Stimulated activated CD8-positive, alpha-beta memory T cell treated with anti-CD3 and anti-CD28 coated beads, Interleukin-12 subunit alpha, Interleukin-12 subunit beta, amount 100 ng/mL, for 4 hours (primary cell): ENCODE measurements at regions not wholly inside any gene's neighbourhood (a gene's known extent, or its start where the extent isn't known, plus 50 kb on each side); places are given as distances from the start of the nearest gene placed in this dataset.
"Not testable (repeated sequence)": the region's sequence is repeated elsewhere in the genome, so short reads cannot be mapped to it uniquely, and the experiment has no call there.

Experiments used
- DNase-seq: peaks from one replicate; pipeline ENCODE4 v3.0.0-alpha.2; 2020; ENCODE audit warnings: low read depth

DNA sequence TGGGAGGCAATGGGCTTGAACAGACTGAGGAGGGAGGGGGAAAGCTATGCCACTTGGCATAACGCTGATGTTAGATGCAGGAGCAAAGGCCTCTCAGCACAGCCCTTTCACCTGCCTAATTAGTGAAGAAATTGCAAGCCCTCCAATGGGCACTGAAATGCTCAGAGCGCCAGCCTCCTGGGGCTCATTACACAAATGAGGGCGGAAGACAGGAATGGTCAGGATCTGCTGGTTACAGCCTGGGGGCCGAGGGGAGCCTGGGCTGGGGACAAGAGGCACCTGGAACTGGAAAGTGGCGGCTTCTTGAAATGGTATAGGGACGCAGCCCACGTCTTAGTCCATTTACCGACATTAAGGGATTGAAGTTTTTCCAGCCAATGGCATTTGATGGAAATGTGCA is 50.2 kb upstream of the PLET1 start:
- DNase-seq = no peak

DNA sequence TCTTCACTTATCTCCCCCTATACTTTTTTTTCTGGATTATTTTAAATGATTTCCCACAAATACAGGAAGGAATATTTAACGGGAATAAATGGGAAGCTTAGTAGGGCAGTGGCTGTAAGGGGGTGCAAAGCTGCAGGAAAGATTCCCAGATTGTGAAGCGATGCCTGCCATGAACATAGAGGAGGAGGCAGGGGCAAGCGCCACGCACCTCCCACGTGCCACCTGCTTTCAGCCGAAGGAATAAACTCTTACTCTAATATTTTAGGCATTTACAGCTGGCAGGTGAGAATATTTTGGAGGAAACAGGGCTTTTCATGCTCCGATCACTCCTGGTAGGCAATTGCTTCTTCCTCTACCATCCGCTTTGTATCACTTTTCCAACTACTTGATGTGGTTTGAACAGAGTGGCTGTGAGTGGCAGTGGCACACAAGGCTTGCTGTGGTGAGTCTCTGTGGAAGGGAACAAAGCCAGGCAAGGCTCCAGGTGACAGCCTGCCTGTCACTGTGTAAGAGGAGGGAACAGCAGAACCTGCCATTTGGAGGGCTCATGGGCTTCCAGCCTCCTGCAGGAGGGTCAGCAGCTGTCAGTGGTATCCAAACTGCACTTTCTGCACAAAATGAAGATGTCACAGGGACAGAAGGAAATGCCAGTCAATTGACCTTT is 54.5 kb upstream of the PLET1 start:
- DNase-seq = no peak

DNA sequence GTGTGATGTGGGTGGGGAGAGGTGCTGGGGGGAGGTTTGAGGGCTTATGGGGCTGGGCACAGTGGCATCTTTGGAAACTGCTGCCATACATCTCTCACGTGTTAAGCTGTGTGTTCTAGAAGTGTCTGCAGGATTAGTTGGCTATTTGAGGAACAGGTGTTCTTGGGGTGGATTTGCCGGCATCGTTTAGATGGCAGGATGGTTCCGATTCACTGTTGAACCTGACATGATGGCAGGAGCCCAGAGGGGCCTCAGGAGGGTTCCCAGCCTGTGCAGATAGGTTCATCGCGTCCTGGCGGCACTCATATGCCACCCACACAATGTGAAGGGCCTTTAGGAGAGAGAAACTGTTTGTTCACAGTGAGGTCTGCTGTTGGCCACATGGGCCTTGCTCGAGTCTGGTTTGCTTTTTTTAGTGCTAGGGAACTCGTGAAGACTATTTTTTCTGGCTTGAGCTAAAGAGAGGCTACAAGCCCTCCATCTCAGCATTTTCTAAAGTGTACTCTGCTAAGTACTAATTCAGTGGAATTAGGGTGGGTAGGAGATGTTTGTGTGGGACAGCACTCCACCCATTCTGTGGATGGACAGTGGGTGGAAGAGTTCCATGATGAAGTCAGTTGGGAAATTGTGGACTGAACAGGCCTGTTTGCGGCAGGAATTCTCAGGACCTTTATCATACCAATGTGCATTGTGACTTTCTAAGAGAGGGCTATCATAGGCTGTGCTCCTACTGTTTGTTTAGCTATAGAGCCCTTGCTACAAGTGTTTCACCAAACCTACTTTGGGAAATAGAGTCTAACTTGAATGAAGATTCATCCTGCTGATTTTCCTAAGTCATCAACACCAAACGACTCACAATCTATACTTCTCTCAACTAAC is 55.4 kb upstream of the PLET1 start:
- DNase-seq = no peak

DNA sequence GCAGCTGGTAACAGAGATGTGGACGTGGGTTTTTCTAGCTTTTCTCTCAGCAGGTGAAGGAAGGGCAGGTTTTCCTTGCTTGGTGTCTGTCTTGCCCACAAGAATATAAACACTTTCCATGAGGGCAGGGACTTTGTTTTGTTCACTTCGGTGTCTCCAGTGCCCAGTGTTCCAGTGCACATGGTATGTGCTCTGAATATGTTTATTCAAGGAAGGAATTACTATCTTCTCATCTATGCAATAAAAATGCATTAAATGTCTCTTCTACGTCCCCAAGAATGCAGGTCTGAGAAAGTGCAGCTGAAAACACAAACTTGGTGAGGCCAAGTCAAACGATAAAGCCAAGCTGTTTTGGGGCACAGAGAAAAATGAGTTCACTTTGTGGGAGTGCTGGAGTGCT is 56.3 kb upstream of the PLET1 start:
- DNase-seq = no peak

DNA sequence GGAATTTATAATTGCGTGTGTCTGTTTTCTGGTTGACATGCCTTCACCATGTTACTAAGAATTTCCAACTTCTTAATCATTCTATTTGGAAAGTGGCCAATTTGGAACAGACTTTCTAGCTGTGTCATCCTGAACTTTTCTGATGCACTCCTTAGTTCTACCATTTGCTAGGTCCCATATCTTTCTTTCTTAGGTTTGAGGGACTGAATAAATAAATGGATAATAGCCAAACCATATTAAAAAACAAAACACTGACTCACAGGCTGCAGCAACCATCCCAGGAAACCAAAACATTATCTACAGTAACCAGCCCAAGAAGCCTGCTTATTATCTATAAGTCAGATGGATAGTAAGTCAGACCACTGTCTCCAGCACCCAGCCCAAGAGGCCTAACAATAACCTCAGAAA is 57.5 kb upstream of the PLET1 start:
- DNase-seq = no peak

DNA sequence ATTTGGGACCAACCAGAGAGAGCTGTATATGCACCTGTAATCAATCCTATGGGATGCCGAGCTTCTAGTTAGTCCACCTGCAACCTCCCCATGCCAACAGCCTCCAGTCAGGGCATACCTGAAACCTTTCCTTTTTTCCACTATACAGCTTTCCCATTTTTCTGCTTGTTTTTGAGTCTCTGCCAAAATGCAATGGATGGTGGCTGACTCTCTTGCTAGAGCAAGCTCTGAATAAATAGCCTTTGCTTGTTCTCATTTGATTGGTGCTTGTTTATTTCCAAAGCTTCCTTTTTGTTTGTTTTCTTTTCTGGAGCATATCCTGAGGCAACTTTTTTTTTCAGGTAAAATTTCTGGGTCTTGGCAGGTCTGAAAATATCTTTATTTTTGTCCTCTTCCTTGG is 58.0 kb upstream of the PLET1 start:
- DNase-seq = no peak

DNA sequence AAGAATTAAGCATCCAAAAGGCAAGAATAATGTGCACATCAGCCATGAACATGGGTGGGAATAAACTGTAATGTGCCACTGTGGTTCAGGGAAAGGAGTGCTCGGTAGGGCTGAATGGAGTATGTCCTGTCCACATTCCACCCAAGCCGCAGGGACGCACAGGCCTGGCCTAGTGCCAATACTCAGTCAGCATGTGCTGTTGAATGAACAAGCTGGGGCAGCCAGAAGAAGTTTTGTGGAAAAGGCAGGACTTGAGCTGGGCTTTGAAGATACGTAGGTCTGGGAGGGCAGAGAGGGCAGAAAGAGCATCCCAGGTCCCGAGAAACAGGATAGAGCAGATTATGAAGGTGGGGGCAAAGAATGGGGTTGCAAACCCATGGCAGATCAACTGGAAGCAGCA is 60.0 kb upstream of the PLET1 start:
- DNase-seq = no peak

DNA sequence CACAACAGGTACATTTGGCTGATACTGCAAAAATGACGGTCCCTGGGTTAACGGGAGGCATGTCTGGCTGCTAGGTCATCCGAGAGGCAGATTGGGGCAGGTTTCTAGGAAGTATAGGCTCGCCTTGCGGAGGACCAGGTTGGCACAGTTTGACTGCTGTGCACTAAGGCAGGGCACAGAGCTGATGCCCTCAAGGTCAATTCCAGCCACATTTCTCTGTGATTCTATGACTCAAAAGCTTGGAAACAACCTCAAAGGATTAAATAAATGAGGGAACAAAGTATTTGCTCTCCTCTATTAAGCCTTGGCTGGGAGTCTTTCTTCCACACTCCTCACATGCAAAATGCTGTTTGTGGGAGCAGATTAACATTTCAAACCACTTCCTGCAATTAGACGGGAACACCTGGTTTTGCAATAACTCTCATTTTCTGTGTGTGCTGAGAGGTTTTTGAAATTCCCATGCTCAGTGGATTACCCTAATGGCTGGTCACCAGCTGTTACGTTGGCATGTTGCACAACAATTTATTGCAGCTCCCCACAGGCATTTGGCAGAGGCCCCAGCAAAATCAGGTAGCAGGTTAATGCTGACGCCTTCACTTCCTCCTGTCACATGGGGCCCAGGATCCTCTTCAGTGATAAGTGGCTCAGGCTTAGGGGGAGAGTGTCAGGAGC is 61.0 kb upstream of the PLET1 start:
- no peak for DNase-seq

DNA sequence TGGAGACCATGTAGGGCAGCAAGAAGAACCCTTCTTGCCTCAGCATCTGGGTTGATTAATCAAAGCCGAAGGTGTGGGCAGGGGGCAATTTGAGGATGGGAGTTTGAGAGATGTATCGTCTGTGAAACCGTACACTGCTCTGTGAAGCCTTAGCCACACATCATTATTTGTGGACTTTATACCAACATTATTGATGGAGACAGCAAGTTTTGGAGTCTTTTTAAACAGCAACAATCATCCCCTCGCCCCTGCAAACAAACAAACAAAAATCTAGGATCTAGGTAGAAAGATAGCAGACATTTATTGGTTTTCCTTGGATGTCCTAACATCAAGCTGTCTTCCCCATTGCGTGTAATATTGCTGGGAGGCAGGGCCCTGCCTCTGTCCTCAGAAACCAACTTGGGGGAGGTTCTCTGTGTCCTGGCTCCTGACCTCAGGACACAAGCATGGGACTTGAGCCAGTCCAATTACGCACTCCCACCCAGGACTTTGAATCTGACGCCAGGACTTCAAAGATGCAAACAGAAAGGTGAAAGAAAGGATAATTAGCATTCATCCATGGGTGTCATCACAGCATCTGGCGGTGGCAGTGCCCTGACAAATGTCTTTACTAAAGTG is 61.6 kb upstream of the PLET1 start:
- no peak for DNase-seq

DNA sequence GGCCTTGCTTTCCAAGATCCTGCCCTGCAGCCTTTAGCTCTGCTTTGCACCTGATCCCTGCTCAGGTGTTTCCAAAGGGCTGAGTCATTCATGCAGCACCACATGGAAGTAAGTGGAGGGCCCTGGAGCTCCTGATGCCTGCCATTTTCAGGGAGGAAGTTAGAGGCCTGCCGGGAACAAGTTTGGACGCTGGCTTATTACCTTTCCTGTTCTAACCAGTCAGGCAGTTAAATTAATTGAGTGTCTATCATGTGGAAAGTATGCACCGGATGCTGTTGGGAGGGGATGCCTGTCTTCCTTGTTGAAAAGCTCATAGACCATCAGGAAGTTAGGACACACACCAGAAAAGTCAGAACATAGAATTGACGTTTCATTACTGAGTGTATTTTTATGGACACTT is 73.7 kb upstream of the PLET1 start:
- no peak for DNase-seq

DNA sequence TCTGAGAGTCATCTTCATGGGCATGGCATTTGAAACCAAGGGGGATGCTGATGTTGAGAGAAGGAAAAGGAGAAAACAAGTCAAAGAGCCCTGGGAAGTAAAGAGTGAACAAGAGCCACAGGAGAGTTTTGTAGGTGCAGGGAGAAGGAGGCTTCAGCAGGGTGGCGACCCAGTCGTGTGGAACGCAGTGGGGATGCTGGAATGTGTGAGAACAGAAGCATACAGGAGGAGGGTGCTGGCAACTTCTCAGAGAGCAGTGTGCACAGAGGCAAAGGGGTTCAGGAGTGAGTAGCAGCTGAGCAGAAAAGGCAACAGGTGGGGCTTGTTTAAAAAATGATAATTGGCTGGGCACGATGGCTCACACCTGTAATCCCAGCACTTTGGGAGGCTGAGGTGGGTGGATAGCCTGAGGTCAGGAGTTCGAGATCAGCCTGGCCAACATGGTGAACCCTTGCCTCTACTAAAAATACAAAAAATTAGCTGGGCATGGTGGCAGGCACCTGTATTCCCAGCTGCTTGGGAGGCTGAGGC is 75.8 kb upstream of the PLET1 start:
- DNase-seq = no peak

DNA sequence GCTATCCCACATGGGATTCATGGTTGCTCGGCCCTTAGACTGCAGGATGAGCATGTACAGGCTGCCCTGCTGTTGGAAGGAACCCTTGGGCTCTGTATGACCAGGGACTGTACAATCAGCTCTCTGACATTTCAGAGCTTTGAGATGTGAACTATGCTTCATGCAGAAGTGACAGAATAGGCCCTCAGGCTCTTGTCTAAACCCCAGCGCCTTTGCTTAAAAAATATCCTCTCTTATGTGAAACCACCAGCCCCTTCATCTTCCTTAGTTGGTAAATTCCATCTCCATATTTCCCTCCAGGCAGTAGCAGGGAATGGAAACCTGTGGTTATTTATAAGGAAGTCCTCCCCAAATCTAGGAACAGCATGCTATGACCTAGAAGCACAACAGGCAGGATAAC is 78.9 kb upstream of the PLET1 start:
- DNase-seq = no peak

DNA sequence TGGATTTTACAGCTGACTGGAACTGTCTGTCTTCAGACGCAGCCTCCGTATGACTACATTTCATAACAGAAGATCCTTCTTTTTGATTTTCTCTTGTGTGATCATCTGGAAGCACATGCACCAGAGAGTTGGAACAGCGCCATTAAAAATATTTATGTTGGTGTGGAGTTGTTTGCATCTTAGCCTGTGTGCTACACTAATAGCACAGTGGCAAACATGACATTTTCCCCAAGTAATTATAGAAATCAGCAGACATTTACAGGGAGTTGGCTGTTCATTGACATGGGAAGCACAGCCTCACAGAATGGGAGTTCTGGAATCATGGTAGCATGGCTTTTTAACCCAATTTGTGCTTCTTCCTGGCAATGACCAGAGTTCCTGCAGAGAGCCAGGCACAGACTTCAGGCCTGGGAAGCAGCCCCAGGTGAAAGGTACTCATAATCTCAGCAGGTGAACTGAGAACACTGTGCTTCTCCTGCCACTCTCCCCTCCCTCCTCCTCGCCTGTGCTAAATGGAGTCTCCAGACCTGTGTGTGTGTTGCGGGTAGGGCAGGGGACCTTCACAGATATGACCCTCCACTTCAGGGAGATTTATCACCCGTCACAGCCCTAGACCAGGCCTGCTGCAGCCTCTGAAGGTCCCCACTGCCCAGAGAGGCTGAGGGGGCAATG is 82.8 kb upstream of the PLET1 start:
- DNase-seq = no peak

DNA sequence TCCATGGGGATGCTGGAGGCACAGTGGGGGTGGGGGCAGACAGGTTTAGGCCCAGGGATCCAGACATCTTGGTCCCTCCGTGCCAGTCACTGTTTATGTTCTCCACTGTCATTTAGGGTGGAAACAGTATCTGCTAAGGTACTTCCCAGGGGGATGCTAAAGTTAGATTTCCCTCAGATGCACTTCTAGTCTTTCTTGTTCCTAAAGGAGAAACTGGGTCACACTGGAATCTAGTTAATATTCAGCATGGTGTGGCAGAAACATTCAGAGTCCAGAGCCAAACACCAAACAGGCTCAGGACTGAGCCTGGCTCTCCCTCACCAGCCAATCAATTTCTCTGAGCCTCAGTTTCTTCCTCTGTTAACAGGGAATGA is 83.4 kb upstream of the PLET1 start:
- DNase-seq = no peak

DNA sequence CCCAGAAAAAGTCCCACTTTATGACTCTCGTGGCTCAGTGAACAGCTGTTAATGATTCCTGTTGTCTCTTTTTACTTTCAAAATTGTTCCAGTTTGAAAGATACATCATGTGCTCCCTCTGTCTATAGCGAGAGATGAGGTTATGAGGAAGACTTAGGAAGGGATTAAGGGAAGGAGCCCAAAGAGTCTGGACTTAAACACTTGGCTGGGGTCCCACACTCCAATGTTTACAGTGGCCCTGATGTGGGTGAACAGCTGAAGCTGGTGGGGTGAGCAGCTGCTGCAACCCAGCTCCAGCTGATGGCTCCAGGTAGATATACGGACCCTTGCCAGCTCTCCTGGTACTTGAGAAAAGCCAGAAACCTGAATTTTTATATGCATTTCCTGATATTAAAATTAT is 84.5 kb upstream of the PLET1 start:
- no peak for DNase-seq

DNA sequence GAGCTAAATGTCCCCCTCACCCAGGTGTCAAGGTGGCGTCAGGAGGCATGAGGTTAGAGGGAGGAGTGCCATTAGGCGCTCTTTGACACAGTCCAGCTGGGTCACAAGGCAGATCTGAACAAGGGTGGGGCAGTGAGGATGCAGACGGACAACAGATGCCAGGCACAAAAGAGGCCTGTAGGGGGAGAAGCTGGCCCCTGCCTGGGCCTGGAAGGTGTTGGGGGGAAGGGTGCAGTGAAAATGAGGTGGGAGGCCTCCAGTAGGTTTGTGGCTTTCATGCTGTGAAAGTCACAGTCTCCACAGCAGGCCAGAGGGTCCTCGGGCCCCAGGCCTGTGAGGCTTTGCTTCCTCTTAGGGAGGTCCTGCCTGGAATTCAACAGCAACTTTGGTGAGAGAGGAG is 85.0 kb upstream of the PLET1 start:
- no peak for DNase-seq

DNA sequence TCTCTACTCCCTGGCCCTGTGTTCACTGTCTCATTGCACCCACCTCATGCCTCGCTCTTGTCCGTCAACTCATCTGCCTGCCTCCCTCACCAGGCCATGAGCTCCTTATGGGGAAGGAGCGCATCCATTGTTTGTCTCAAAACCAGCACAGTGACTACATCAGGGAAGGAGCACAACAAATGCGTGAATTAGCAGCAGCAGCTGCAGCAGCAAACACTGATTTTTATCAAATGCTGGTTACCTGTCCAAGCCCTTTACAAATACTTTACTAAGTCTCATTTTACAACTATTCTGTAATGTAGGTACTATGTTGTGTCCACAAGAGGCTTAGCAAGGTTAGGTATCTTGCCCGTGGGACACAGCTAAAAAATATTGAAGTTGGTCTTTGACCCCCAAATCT is 85.9 kb upstream of the PLET1 start:
- no peak for DNase-seq

DNA sequence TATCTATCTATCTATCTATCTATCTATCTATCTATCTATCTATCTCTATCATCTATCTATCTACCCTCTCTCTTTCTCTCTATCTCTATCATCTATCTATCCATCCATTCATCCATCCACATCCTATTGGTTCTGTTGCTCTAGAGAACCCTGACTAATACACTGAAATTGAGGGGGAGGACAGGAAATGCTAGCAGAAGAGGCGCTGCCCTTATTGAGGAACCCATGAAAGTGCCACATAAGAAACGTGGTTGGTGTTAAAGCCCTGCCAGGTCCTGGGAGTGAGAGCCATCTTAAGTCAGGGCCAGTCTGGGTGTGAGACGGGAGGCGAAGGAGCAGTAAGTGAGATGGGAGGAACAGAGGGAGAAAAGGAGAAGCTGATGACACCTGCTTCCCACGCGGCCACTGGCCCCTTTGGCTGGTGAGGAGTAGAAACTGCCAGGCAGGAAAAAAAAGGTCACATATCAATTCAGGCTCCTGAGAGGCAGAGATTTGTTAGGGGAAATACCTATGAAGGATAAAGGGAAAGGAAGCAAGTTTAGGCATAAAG is 87.9 kb upstream of the PLET1 start:
- no peak for DNase-seq

DNA sequence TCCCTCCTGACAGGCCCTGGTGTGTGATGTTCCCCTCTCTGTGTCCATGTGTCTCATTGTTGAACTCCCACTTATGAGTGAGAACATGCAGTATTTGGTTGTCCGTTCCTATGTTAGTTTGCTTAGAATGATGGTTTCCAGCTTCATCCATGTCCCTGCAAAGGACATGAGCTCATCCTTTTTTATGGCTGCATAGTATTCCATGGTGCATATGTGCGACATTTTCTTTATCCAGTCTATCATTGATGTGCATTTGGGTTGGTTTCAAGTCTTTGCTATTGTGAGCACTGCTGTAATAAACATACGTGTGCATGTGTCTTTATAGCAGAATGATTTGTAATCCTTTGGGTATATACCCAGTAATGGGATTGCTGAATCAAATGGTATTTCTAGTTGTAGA is 90.8 kb upstream of the PLET1 start:
- DNase-seq = not testable (repeated sequence)

DNA sequence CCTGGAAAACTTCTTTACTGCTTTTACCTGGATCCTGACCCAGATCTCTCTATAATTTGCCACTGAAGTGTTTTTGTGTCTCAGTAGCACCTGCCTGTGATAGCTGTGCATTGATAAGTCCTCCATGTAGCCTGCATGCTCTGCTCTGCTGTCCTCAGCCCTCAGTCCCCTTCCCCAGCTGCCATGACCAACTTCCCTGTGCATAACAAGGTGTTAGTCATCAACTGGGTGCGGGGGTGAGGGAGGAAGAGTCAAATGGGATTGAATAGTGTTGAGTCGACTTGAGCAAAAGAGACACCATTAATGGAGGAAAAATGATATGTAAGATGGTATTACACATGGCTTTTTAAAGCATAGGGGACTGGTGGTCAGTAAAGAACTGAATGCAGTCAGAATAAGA is 92.2 kb upstream of the PLET1 start:
- DNase-seq = no peak

DNA sequence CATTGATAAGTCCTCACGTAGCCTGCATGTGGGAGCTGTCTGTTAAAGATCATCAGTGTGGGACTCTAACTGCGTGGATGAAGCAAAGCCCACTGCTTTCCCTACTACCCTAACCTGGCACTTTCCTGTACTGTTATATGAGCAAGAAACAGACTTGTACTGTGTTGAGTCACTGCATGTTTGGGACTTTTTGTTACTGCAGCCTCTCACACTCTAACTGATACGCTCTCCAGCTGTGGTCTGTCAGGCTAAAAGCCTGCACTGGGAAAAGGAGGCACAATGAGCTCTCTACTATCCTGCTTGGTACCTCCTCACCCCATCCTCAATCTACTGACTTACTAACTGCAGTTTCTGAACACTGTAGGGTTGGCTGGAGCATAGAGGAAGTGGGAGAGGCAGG is 93.7 kb upstream of the PLET1 start:
- no peak for DNase-seq

DNA sequence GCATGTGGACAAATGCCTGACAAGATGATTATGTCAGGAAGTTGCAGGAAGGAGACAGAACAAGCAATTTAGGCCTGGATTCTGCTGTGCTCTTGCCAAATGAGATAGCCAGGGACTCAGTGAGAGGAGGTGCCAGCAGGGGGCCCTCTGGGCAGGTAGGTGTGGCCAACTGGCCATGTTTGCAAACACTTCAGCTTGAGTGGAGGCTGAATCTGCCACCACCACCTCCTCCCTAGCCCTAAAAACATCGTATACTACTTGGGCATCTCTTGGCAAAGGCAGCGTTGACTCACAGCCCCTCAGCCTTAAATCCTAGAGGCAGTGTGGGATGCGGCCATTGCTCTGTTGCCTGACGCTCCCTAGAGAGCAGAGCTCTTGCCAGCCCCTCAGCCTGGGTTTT is 95.1 kb upstream of the PLET1 start:
- no peak for DNase-seq
